ENCODE measurements at regions not wholly inside any gene's neighbourhood (a gene's known extent, or its start where the extent isn't known, plus 50 kb on each side); places are given as distances from the start of the nearest gene placed in this dataset.

DNA sequence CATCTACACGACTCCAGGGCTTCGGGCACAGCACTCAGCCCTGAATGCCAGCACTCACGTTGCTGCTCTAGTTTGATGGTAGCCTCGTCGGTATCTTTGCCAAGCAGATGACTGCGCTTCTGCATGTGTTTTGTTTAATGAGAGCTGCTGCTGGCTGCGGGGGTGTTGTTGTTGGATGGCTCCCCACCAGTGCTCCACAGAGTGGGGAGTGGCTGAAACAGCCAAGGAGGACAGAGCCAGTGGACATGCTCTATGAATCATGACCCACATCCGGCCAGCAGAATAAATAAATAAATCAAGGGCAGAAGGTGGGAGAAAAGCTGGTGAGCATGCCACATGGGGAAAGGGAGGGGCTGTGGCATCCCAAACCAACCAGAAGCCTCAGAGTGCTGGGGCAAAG lies 131.2 kb upstream of the SOX11 start:
- no peak overlapping the region for H3K4me3 ChIP-seq (ENCODE audit: control insufficient read depth, low read depth, low read length)
- TF ChIP-seq, protein P1, sequence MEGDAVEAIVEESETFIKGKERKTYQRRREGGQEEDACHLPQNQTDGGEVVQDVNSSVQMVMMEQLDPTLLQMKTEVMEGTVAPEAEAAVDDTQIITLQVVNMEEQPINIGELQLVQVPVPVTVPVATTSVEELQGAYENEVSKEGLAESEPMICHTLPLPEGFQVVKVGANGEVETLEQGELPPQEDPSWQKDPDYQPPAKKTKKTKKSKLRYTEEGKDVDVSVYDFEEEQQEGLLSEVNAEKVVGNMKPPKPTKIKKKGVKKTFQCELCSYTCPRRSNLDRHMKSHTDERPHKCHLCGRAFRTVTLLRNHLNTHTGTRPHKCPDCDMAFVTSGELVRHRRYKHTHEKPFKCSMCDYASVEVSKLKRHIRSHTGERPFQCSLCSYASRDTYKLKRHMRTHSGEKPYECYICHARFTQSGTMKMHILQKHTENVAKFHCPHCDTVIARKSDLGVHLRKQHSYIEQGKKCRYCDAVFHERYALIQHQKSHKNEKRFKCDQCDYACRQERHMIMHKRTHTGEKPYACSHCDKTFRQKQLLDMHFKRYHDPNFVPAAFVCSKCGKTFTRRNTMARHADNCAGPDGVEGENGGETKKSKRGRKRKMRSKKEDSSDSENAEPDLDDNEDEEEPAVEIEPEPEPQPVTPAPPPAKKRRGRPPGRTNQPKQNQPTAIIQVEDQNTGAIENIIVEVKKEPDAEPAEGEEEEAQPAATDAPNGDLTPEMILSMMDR (IDR thresholded peaks at IDR 0.05; ENCODE audit: control insufficient read depth, insufficient read depth, low read depth, low read length, missing control alignments) = no peak
- DNase-seq (ENCODE audit: low read depth) = no peak

DNA sequence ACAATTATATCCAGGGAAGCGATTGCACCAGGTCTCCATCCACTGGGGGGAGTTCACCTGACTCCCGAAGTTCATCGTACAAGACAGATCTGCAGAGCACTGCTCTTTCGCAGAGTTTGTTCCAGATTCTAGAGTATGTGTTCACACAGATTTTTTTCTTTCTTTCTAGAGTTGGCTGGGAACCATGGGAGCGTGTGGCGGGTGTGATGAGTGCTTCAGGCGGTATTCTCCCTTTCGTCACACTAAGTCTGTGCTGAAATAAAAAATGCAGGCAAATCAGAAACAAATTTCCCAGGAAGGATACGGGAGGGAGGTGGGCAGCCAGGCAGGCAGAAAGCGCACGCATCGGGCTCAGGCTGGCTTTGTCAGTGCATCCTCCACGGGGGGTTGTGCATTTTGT lies 129.8 kb upstream of the SOX11 start:
- no peak overlapping the region for H3K4me3 ChIP-seq (ENCODE audit: control insufficient read depth, low read depth, low read length)
- TF ChIP-seq, protein P1 (IDR thresholded peaks at IDR 0.05; ENCODE audit: control insufficient read depth, insufficient read depth, low read depth, low read length, missing control alignments) = no peak
- no peak for DNase-seq (ENCODE audit: low read depth)

DNA sequence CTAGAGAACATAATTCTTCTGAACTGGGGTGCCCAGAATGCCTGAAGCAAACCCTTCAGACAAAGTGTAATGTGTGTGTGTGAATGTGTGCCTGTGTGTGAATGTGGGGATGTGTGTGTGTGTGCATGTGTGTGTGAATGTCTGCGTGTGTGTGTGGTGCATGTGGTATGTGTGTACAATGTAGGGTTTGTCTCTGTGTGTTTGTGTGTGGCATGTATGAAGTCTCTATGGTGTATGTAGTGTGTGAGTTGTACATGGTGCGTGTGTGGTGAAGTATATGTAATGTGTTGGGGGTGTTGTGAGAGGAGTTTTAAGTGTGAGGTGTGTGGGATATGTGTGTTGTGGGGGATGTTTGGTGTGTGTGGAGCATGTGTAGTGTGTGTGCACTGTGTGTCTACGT lies 129.3 kb upstream of the SOX11 start:
- TF ChIP-seq, protein P1 (IDR thresholded peaks at IDR 0.05; ENCODE audit: control insufficient read depth, insufficient read depth, low read depth, low read length, missing control alignments) = no peak
- no peak for DNase-seq (ENCODE audit: low read depth)
- H3K4me3 ChIP-seq (ENCODE audit: control insufficient read depth, low read depth, low read length) = no peak overlapping the region

- H3K4me3 ChIP-seq (ENCODE audit: control insufficient read depth, low read depth, low read length) = no peak overlapping the region
- DNase-seq (ENCODE audit: low read depth) = no peak
- TF ChIP-seq, protein P1 (IDR thresholded peaks at IDR 0.05; ENCODE audit: control insufficient read depth, insufficient read depth, low read depth, low read length, missing control alignments) = no peak
Observed at GRCh38 chr2:5563411-5563810, 128.8 kb upstream of the SOX11 start.

DNA sequence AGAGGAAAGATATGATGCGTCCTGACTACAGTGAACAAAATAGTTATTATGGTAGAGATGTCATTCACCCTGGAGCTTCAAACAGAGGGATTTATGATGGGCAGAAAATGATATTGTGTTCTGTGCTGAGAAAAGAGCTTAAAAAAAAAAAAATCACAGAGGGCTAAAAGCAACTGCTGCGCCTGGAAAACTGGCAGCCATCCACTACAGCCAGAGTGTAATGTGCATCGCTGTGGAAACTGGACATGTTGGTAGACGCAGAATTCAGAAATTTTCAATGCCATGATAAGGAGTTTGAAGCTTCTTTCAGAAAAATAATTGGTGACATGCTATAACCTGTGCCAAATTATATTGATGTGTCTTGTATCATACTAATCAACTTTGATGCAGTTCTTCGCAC lies 122.9 kb upstream of the SOX11 start:
- TF ChIP-seq, protein P1 (IDR thresholded peaks at IDR 0.05; ENCODE audit: control insufficient read depth, insufficient read depth, low read depth, low read length, missing control alignments) = no peak
- no peak overlapping the region for H3K4me3 ChIP-seq (ENCODE audit: control insufficient read depth, low read depth, low read length)
- DNase-seq (ENCODE audit: low read depth) = no peak

- TF ChIP-seq, protein P1 (IDR thresholded peaks at IDR 0.05; ENCODE audit: control insufficient read depth, insufficient read depth, low read depth, low read length, missing control alignments) = no peak
- DNase-seq (ENCODE audit: low read depth) = no peak
- no peak overlapping the region for H3K4me3 ChIP-seq (ENCODE audit: control insufficient read depth, low read depth, low read length)
Observed at GRCh38 chr2:5576015-5576414, 116.2 kb upstream of the SOX11 start.

- TF ChIP-seq, protein P1 (IDR thresholded peaks at IDR 0.05; ENCODE audit: control insufficient read depth, insufficient read depth, low read depth, low read length, missing control alignments) = no peak
- DNase-seq (ENCODE audit: low read depth) = no peak
Observed at GRCh38 chr2:5587766-5588165, 104.4 kb upstream of the SOX11 start.

More at GRCh38 chr2:5587766-5588165, 104.4 kb upstream of the SOX11 start:
- H3K4me3 ChIP-seq (ENCODE audit: control insufficient read depth, low read depth, low read length) = no peak overlapping the region
